Endodermal cell (in vitro differentiated cells): ENCODE measurements at regions not wholly inside any gene's neighbourhood (a gene's known extent, or its start where the extent isn't known, plus 50 kb on each side); places are given as distances from the start of the nearest gene placed in this dataset.
A peak's percentile ranks its signal among the peaks of the same experiment; 100 is the strongest.
"Not testable (repeated sequence)": the region's sequence is repeated elsewhere in the genome, so short reads cannot be mapped to it uniquely, and the experiment has no call there.

Experiments used
- DNase-seq: peaks from one replicate; pipeline ENCODE4 v3.0.0-alpha.2; 2017
- H3K27ac ChIP-seq: 2 replicates; pipeline ENCODE4 v1.5.1; 2013; ENCODE audit warnings: mild to moderate bottlenecking, low read depth, low read length, moderate library complexity
- H3K27me3 ChIP-seq: 2 replicates; pipeline ENCODE4 v1.6.1; 2013; ENCODE audit warnings: mild to moderate bottlenecking, low read length, moderate library complexity; ENCODE audit not compliant: insufficient read depth, control insufficient read depth, poor library complexity, severe bottlenecking
- H3K36me3 ChIP-seq: 2 replicates; pipeline ENCODE4 v1.7.0; 2013; ENCODE audit warnings: mild to moderate bottlenecking, low read length, moderate library complexity; ENCODE audit not compliant: control insufficient read depth, insufficient read depth
- H3K4me1 ChIP-seq: one replicate; pipeline ENCODE4 v1.7.0; 2013; ENCODE audit warnings: low read length; ENCODE audit not compliant: control insufficient read depth, insufficient read depth
- H3K4me3 ChIP-seq: 2 replicates; pipeline ENCODE4 v1.5.1; 2013; ENCODE audit warnings: mild to moderate bottlenecking, low read length, moderate library complexity
- H3K9ac ChIP-seq: 2 replicates; pipeline ENCODE4 v1.6.1; 2013; ENCODE audit warnings: mild to moderate bottlenecking, low read length, moderate library complexity; ENCODE audit not compliant: poor library complexity, severe bottlenecking; ENCODE audit errors: extremely low read depth
- H3K9me3 ChIP-seq: 2 replicates; pipeline ENCODE4 v1.6.1; 2013; ENCODE audit warnings: mild to moderate bottlenecking, low read length, moderate library complexity; ENCODE audit not compliant: control insufficient read depth
- H3K27ac Mint-ChIP-seq: 2 replicates; pipeline ENCODE4 v1.8.0; 2020; ENCODE audit warnings: mixed read lengths
- H3K27me3 Mint-ChIP-seq: 2 replicates; pipeline ENCODE4 v1.8.0; 2021; ENCODE audit warnings: mild to moderate bottlenecking, mixed read lengths; ENCODE audit not compliant: insufficient read depth
- H3K36me3 Mint-ChIP-seq: 2 replicates; pipeline ENCODE4 v1.8.0; 2020; ENCODE audit warnings: low read depth, mixed read lengths
- H3K4me1 Mint-ChIP-seq: 2 replicates; pipeline ENCODE4 v1.8.0; 2020; ENCODE audit warnings: mixed read lengths
- H3K4me3 Mint-ChIP-seq: 2 replicates; pipeline ENCODE4 v1.8.0; 2020; ENCODE audit warnings: mild to moderate bottlenecking, moderate library complexity, mixed read lengths
- H3K9me3 Mint-ChIP-seq: 2 replicates; pipeline ENCODE4 v1.8.0; 2020; ENCODE audit warnings: mild to moderate bottlenecking, mixed read lengths
- CTCF ChIP-seq: fragments of 200-600 bp; sonication (generic); conservative IDR thresholded peaks from 2 replicates; pipeline ENCODE4 v1.5.0; 2021; ENCODE audit warnings: antibody characterized with exemption, mild to moderate bottlenecking
- WGBS, 2 experiments: methylation state at CpG; one replicate each; pipeline versions ENCODE4 v1.1.5 to v1.1.7; 2013; ENCODE audit warnings: missing lambda C conversion rate in 2 of 2, mixed read lengths in 1 of 2; ENCODE audit not compliant: insufficient coverage in 1 of 2, insufficient read length in 1 of 2; 5-methylcytosine and 5-hydroxymethylcytosine counted together

DNA sequence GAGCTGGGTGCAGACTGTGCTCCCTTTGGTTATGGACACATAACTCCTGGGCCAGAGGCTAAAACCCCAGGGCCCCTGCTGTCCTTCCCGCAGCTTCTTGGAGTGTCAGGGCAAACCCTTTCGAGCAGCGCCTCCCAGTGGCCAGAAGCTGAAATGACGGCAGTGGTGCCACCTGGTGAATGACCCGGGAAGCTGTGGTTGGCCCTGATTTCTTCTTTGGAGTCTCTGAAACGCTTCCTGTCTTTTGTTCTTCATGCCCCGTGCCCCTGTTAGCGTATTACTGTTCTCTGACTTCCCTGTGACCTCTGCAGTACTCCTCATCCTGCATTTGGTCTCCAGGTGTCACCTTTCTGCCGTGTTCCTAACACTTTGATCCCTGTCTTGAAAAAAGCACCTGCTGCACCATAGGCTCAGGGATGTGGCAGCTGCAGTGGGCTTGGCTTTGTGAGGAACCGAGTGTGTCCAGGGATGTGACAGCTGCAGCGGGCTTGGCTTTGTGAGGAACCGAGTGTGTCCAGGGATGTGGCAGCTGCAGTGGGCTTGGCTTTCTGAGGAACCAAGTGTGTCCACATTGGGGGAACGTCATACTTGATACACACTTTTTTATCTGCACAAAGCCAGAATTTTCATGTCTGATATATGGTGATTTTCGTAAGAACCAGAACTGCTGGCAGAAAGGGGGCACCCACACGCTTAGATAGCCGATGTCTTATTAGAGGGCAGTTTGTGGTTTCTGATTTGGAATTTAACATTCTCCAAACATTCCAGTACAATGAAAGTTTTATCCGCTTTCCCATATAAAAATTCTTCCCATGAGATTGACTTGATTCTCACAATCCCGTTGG is 241.8 kb upstream of the FRG2C start:
- H3K27ac Mint-ChIP-seq, H3K27me3 ChIP-seq, H3K4me3 Mint-ChIP-seq, H3K9me3 ChIP-seq, H3K4me1 ChIP-seq, H3K9me3 Mint-ChIP-seq, H3K9ac ChIP-seq, H3K36me3 ChIP-seq, H3K4me3 ChIP-seq, H3K27me3 Mint-ChIP-seq, H3K27ac ChIP-seq: not testable (repeated sequence)
- peak; percentile 71 for DNase-seq
- WGBS, 2 experiments = 54 to 62% methylated on average over 12 to 18 of the region's 18 CpGs
- peaks cover 11% of the 10 kb centered on the region for H3K4me1 Mint-ChIP-seq
- peak; percentile 81 for TF ChIP-seq CTCF
- H3K36me3 Mint-ChIP-seq = peaks cover 26% of the 10 kb centered on the region

GRCh38 chr3:75425379-75425778 is 238.7 kb upstream of the FRG2C start:
- H3K9me3 ChIP-seq, H3K27ac Mint-ChIP-seq, H3K4me1 ChIP-seq, H3K27me3 Mint-ChIP-seq, H3K4me3 Mint-ChIP-seq, H3K4me1 Mint-ChIP-seq, H3K9me3 Mint-ChIP-seq, H3K27ac ChIP-seq, H3K9ac ChIP-seq, DNase-seq, H3K27me3 ChIP-seq, H3K4me3 ChIP-seq: not testable (repeated sequence)
- WGBS, 2 experiments = 95 to 100% methylated on average over 4 to 11 of the region's 11 CpGs
- peaks cover 42% of the 10 kb centered on the region for H3K36me3 Mint-ChIP-seq
- H3K36me3 ChIP-seq = peaks cover 14% of the 10 kb centered on the region

DNA sequence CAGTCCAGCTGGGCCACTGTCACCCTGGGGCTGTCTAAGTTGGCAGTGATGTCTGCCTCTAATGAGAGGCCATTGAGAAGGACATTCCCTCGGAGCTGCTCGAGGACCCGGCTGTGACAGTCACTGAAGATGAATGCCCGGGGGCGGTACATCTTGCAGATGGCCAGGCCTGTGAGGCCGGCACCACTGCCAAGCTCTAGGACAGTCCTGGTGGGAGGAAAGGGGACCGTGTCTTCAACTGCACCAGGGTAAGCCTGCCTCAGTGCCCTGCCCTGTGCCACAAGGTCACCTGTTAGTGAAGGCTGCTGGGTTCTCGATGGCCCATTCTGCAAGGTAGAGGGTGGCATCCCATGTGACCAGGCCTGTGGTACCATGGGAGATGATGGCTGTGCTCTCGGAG is 236.6 kb upstream of the FRG2C start:
- peaks cover 45% of the 10 kb centered on the region for H3K36me3 Mint-ChIP-seq
- DNase-seq, H3K27me3 ChIP-seq, H3K27ac Mint-ChIP-seq, H3K27me3 Mint-ChIP-seq, H3K4me1 Mint-ChIP-seq, H3K4me3 ChIP-seq, H3K9me3 ChIP-seq, H3K9me3 Mint-ChIP-seq, H3K27ac ChIP-seq, H3K4me3 Mint-ChIP-seq, H3K4me1 ChIP-seq, H3K9ac ChIP-seq: not testable (repeated sequence)
- 91 to 92% methylated on average over 5 to 9 of the region's 9 CpGs for WGBS, 2 experiments
- H3K36me3 ChIP-seq = peaks cover 12% of the 10 kb centered on the region

DNA sequence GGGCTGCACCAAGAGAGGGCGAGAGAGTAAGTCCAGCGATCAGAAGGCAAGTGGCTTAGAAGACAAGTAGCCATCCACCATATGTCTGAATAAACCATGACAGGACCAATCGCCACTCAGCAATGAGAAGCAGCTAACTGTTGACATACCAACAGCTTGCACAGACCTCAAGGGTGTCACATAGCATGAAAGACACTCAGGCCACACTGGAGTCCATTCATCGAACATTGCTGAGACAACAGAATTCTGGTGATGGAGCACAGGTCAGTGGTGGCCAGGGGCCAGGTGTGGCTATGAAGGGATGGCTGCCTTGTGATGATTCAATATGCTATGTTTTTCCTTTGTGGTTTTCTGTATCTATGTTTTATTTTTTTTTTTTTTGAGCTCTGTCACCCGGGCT is 236.2 kb upstream of the FRG2C start:
- H3K4me3 Mint-ChIP-seq, DNase-seq, H3K4me3 ChIP-seq, H3K9ac ChIP-seq, H3K4me1 ChIP-seq, H3K9me3 Mint-ChIP-seq, H3K27me3 ChIP-seq, H3K9me3 ChIP-seq, H3K27me3 Mint-ChIP-seq, H3K4me1 Mint-ChIP-seq, H3K27ac ChIP-seq, H3K27ac Mint-ChIP-seq, H3K36me3 ChIP-seq: not testable (repeated sequence)
- peaks cover 45% of the 10 kb centered on the region for H3K36me3 Mint-ChIP-seq
- 92 to 95% methylated on average over 5 of the region's 5 CpGs for WGBS, 2 experiments
